Activated T-cell treated with anti-CD3 and anti-CD28 coated beads for 48 hours (primary cell): ENCODE measurements at regions not wholly inside any gene's neighbourhood (a gene's known extent, or its start where the extent isn't known, plus 50 kb on each side); places are given as distances from the start of the nearest gene placed in this dataset.

Experiments
- DNase-seq: peaks from one replicate; pipeline ENCODE4 v3.0.0-alpha.2; 2020; ENCODE audit warnings: low read depth

DNA sequence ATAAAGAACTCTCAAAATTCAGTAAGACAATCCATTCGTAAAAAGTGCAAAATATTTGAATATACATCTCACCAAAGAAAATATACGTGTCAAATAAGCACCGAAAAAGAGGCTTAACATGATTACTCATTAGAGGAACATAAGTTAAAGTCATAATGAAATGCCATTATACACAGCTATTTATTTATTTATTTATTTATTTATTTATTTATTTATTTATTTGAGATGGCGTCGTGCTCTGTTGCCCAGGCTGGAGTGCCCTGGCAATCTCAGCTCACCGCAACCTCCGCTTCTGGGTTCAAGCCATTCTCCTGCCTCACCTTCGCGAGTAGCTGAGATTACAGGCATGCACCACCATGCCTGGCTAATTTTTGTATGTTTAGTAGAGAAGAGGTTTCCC is 203.6 kb upstream of the UBASH3B start:
- no peak for DNase-seq

DNA sequence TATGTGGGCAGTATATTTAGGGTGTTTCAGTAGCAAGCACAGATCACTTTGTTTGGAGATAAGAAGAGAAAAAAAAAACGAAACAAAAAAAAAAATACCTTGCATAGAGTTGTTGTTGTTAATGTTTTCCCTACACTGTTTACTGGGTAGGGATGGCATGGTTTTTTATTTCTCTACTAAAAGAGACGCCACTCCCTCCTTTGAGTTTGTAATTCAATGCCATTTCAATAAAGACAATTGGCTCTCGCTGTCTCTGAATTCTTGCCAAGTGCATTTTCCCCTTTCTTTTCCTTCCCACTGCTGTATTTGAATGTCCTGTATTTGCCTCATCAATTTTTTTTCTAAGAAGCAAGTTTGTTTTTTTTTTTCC is 213.9 kb upstream of the UBASH3B start:
- DNase-seq: no peak

DNA sequence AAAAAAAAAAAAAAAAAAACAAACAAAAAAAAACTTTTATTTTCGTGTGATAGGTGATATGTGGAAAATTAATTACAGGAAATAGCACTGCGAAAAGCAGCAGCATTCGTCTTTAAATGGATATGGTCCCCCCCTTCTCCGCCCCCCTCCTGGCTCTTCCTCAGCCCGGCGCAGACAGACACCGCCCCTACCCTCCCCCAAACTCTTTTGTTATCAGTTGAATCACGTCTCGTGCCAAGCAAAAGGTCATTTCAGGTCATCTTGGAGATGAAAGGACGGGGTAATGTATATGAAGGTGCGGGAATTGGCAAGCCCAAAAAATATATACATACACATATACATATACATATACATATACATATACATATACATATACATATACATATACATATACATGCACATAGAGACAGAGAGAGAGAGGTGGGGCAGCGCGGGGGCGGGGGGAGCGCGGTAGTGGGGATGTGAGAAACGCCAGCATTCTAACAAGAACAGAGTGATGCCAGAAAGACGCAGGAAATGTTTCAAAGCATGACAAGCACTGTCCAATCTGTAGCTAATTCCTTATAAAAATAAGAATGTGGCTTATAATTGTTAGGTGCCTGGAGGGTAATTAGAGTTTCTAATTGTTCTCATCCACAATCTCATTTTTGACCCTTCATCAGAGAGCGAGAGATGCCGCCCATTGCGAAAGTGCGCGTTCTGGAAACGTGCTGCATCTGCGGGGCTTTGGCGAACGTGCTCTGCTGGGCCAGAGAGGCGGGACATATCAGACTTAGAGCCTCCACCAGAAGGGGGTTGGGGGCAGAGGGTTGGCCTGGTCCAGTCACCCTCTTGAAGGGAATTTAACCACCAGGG is 214.5 kb upstream of the UBASH3B start:
- DNase-seq: no peak

- DNase-seq: no peak
Observed at GRCh38 chr11:122439866-122440810, 215.4 kb upstream of the UBASH3B start.

- DNase-seq: no peak
Observed at GRCh38 chr11:122436188-122436555, 219.3 kb upstream of the UBASH3B start.

DNA sequence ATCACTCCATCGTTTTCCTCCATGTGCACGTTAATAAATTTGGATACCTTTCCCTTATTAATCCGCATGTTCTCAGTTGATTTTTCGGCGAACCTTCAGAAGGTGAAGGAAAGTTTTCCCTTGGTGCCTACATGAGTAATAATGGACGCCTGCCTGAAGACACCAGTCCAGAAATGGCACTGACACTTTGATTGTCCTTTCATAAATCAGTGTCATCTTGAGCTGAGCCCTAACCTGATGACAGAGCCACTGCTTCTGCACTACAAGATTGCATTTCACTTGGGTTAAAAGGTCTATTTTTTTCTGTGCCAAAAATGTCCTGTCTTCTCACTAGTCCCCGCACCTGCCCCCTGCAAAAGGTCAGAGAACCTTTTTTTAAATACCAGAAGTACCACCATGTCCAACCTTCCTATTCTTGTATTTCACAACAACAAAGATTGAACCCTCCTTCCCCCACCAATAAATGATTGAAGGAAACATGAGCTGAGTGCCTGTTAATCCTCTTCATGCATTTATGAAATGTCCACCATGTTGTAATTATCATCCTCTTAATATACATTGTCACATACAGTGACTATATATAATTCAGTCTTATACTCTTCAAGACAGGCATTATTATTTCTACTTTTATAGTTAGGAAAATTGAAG is 219.9 kb upstream of the UBASH3B start:
- no peak for DNase-seq

GRCh38 chr11:122434786-122435185 is 220.7 kb upstream of the UBASH3B start:
- no peak for DNase-seq

DNA sequence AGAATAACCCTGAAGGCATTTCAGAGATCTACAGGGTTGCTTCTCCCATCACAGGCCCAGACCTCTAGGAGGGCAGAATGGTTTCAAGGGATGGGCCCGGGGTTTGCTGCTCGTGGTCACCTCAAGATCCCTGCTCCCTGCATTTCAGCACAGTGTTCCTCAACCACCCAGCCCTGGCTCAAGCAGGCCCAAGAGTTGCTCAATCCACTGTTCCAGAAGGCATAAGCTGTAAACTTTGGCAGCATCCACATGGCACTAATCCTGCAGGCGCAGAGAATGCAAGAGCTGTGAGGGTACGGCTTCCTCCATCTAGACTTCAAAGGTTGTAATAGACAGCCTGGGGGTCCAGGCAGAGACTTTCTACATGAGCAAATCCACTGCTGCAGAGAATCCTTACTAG is 225.0 kb upstream of the UBASH3B start:
- no peak for DNase-seq

- no peak for DNase-seq
Observed at GRCh38 chr11:122426073-122426472, 229.4 kb upstream of the UBASH3B start.

DNA sequence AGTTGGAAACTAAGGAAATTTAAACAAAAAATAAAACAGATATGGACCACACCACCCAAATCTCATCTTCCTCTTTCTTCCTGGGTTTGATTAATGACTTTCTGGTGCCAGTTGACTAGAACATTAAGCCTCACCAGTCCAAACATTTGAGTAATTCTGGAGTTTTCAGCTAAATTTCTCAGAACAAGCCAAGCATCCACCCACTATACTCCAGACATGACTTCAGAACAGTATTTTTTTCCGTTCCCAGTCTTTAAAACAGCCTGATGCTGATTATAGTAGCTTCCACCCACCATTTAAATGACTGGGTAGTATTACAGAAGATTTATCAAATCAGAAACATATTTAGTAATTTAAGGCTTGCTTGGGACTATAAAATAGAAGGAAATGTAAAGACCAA is 230.9 kb upstream of the UBASH3B start:
- no peak for DNase-seq

GRCh38 chr11:122423886-122424285 is 231.6 kb upstream of the UBASH3B start:
- no peak for DNase-seq

DNA sequence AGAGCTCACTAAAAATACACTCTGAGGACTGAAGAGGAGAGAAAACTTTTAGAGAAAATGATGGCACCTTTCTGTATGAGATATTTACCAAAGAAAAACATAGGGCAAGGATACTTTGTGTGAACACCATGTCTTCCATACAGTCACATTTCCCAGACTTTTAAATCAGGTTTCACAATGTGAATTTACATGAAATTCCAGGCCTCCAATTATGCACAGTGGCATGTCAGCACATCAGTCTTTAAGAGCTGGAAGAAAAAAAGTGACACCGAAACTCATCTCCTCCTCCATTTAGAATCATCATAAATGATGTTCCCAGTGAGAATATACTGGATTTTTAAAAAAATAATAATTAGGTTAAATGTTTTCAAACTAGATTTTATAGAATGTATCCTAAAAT is 232.2 kb upstream of the UBASH3B start:
- DNase-seq: no peak

DNA sequence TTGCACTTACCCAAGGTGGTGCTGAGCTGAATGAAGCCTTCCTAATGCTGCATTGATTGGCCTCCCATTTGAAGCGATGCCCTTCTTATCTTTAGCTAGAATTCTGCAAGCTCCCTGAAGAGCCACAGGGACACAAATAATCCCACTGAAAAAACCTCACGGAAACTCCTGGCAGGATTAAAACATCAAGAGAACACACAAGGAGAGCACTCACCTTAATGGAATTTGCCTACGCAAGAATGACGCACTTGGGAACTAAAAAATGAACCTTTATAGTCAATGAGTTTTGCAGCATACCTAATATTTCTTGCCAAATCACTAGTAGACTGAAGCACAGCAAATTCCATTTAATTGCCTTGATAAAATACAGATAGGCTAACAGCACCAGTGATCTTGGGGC is 232.8 kb upstream of the UBASH3B start:
- no peak for DNase-seq

- DNase-seq: no peak
Observed at GRCh38 chr11:122421702-122422101, 233.8 kb upstream of the UBASH3B start.

DNA sequence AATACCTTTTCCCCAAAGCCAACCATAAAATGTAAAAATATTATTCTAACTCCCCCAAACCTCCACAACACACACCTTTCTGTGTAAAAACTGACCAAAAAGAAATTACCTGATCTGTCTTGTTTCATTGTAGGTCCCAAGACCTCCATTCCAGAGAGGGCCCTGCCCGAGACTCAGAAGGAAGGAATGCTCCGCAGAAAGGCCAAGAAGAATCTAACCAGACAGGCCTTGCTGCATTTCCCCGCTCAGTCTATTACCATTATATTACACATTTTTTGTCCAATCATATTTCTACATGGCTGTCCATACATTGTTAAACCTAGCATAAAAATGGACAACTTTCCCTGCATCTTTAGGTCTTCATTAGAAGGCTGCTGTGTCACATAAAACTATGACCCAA is 237.5 kb upstream of the UBASH3B start:
- DNase-seq: no peak

DNA sequence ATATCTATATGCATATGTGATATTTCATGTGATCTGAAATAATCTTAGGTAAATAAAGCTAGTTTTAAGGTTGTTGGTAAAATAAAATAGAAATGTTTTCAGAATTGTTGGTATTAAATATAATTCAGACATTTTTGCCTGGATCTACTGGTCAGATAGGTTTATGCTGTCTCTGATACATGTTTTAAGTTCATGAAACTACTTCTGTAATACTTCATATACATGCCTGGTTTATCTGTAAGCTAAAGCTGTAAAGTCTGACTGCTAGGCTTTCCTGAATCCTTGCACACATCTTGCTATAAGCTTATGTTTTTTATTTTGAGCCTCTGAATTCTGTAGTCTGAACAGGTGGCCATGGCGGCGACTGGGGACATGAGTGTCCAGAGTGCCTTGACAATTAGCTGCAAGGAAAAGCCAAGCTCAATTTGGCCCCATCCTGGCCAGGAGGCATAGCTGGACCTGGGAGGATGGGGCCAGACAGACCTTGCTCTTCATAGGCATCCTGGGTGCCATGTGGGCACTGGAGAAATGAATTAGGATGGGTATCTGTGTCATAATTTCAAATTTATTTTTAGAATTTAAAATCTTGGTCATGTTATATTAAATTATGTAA is 241.0 kb upstream of the UBASH3B start:
- DNase-seq: no peak

- no peak for DNase-seq
Observed at GRCh38 chr11:122413677-122414076, 241.8 kb upstream of the UBASH3B start.

DNA sequence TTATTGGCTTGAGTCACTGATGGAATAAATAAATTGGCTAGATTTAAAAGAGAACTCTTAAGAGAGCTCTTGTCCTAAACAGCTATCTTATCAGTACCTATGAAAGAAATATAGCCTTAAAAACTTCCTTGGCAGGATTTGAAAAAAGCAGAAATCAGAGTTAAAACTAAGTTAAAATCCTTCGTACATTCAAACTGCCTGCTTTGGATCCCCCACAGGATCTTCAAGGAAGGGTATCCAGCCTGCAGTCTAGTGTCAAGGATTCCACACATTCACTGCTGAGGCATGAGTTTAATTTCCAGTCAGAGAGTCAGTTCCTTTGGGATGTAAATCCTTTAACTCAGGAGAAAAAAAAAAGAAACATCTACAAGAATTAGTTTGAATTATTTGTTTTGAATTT is 242.9 kb upstream of the UBASH3B start:
- DNase-seq: no peak

DNA sequence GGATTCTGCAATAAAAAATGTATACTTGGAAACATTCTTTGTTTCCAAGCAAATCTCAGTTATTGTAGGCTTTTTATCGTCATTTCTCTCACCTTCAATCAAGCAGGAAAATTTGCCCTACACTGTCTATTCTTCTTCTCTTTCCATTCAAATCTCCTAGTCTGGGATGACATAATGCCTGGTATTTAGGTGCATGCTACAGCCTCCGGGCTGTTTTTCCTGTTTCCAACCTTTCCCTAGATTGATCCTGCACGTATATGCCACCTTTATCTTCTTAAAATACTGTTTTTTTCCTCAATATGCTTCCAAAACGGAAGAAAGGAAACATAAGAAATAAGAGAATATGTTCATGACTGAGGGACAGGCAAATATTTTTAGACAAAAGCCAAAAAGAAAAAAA is 249.1 kb upstream of the UBASH3B start:
- DNase-seq: no peak

DNA sequence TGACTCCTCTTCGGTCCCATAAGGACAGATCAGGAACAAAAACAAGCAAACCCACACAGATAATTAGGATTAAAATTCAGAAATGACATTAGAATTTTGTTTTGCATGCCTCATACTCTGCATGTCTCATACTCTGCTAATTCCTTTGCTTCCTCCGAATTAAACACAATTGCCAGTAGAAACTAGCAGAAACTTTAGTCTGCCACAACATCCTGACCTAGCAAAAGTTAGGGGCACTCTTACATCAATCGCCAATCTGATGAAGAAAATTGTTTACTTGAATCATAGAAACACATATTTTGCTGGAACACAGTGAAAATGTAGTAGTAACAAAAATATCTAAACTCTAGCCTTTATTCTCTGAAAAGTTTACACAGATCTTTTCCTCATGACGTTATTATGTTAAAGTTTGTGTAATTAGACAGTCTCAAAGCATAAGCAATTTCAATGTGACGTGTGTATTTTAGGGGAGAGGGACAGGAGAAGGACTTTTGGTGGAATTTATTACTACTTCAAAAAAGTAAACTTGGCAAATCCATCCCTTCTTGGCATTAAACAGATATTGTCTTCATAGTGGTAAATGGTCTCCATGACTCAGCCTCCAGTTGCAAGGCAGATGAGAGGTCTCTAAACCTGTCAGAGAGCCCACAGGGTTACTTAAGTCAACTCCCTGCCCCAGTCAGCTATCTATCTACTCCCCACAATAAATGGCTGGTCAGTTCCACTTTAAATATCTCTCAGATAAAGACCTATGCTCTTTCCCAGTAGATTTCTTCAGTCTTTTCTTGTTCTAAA is 249.8 kb upstream of the UBASH3B start:
- DNase-seq: no peak

DNA sequence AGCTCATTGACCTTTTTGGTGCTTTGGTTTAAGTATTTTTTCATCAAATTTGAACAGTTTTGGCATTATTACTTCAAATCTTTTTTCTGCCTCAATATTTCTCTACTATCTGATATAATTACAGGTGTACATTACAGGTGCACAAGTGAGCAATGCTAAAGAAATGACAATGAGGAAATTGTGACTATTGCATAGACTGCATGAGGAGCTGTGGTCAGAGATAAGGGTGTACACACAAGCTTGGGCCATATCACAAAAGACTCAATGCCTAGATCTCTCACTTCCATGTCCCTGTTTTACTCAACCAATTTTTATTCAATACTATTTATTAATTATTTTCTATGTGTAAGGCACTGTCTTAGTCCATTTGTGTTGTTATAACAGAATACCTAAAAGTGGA is 251.0 kb upstream of the UBASH3B start:
- DNase-seq: no peak
